ENCODE measurements at regions not wholly inside any gene's neighbourhood (a gene's known extent, or its start where the extent isn't known, plus 50 kb on each side); places are given as distances from the start of the nearest gene placed in this dataset.

- POLR2A ChIA-PET: no interaction called here
- Histone ChIP-seq H4K20me1 (ENCODE audit: insufficient read depth, low read length) (no peaks in the 10 kb centered on the region), H3K4me3 (replicated peaks in 1 of 3; ENCODE audit: insufficient read depth in 1 of 3, low read depth in 2 of 3, low read length in 3 of 3) (no peak overlapping the region), H3K4me1 (ENCODE audit: insufficient read depth, low read length) (no peaks in the 10 kb centered on the region), H3K9me3 (ENCODE audit: low read length) (peaks cover 26% of the 10 kb centered on the region), H3K27ac (ENCODE audit: extremely low read length, insufficient read depth, low read length) (no peak overlapping the region), H3K9ac (ENCODE audit: insufficient read depth, low read depth, low read length) (no peak overlapping the region), H3K27me3 (ENCODE audit: control insufficient read depth in 1 of 2, insufficient read depth in 2 of 2, low read length in 2 of 2) (no peaks in the 10 kb centered on the region), H2AFZ (ENCODE audit: low read length) (no peak overlapping the region), H3K4me2 (ENCODE audit: low read depth, low read length) (no peak overlapping the region), H3K36me3 (replicated peaks in 1 of 2; ENCODE audit: control insufficient read depth in 1 of 2, insufficient read depth in 2 of 2, low read length in 2 of 2) (no peaks in the 10 kb centered on the region), H3K79me2 (ENCODE audit: insufficient read depth, low read length) (no peaks in the 10 kb centered on the region)
- FAIRE-seq: no peak
- CTCF ChIA-PET (ENCODE audit: low intra/inter-chr PET ratio, low total read pairs): no interaction called here
- TF ChIP-seq SMAD9 (CRISPR knock-in tag; IDR thresholded peaks at IDR 0.05): no peak
- no peak for TF ChIP-seq TAF15 (IDR thresholded peaks at IDR 0.05; ENCODE audit: low read depth, low read length, poor library complexity, severe bottlenecking)
- no peak for TF ChIP-seq FUBP1 (CRISPR knock-in tag; IDR thresholded peaks at IDR 0.05; ENCODE audit: borderline replicate concordance)
- TF ChIP-seq CTCF (CRISPR knock-in tag; IDR thresholded peaks at IDR 0.05): no peak
- no peak for TF ChIP-seq ATF5 (CRISPR knock-in tag; IDR thresholded peaks at IDR 0.05; ENCODE audit: low read depth)
- no peak for TF ChIP-seq ZFP36L1 (CRISPR knock-in tag; IDR thresholded peaks at IDR 0.05)
- TF ChIP-seq HCFC1 (IDR thresholded peaks at IDR 0.05; ENCODE audit: low read depth, low read length): no peak
- TF ChIP-seq MTERF4 (CRISPR knock-in tag; IDR thresholded peaks at IDR 0.05): no peak
- no peak for TF ChIP-seq TP53 (CRISPR knock-in tag; conservative IDR thresholded peaks at IDR 0.05)
- no peak for TF ChIP-seq ZNF547 (CRISPR knock-in tag; IDR thresholded peaks at IDR 0.05)
- TF ChIP-seq TRAFD1 (CRISPR knock-in tag; IDR thresholded peaks at IDR 0.05; ENCODE audit: borderline replicate concordance): no peak
- TF ChIP-seq ZNF660 (CRISPR knock-in tag; IDR thresholded peaks at IDR 0.05; ENCODE audit: borderline replicate concordance, low read depth): no peak
- TF ChIP-seq ZNF33B (CRISPR knock-in tag; IDR thresholded peaks at IDR 0.05): no peak
- no peak for DNase-seq (ENCODE audit: low spot score)
- WGBS (ENCODE audit: low lambda C conversion rate): 26% methylated on average over 11 of the region's 13 CpGs
- no peak for ATAC-seq
- intact Hi-C loops (cut with micrococcal nuclease; ENCODE audit: unreplicated experiment) (no loop called here), in situ Hi-C loops (cut with HindIII; ENCODE audit: extremely low pct_ligation_motif_present, low pct_unique_long_range_greater_than_20kb) (no loop called here)
- BruUV-seq (replicated peaks): no TSS peak
Observed at GRCh38 chr10:57015595-57016318, 654.7 kb upstream of the ZWINT start.

All from HepG2 (cell line).